ENCODE measurements at regions not wholly inside any gene's neighbourhood (a gene's known extent, or its start where the extent isn't known, plus 50 kb on each side); places are given as distances from the start of the nearest gene placed in this dataset.

DNA sequence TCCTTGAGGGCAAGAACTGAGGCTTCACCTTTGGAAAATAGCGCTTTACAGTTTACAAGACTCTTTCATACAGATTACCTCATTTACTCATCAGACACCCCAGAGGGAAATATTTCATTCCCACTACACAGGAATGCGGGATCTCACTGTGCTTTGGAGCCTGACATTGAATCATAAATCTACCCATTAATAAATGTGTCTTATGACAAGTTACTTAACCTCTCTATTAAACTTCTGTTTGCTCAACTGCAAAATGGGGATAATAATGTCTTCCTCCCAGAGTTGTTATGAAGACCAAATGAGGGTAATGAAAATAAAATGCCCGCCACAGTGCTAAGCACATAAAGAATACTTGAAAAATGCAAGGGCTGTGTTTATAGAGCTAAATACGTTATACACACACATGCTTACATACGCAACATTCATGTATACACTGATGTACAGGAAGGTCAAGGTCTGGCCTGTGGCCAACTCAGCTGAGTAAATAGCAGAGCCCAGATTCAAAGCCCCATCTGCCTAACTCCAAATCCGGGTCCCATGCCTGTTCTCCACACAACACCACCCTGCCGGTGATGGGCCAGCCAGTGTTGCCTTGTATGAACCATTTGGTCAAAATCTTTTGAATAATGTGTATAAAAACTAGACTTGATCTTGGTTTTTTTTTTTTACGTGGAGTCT is 56.6 kb upstream of the CALM2 start:
- DNase-seq (ENCODE audit: extremely low read depth, low read depth) = no peak
- no peak for TF ChIP-seq CTCF (IDR thresholded peaks at IDR 0.05; ENCODE audit: low read depth, low read length, missing control alignments)
- no peak overlapping the region for H3K4me3 ChIP-seq (replicated peaks; ENCODE audit: low read depth, low read length)

DNA sequence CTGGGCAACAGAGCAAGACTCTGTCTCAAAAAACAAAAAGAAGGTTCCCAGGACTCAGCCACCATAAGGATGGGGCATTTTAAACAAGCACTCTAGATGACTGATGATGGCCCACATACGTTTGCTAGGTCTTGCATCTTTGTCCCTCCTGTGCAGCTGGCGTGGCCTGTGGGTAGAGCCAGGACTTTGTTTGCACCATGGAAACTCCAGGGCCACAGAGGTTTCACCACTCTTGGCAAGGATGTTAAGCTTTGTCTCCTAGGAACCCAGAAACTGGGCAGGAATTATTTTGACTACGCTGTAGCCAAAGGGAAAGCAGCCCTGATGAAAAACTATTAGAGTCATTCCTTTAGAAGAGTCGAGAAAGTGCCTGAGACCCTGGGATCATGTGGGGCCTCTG is 54.1 kb upstream of the CALM2 start:
- DNase-seq (ENCODE audit: extremely low read depth, low read depth) = no peak
- H3K4me3 ChIP-seq (replicated peaks; ENCODE audit: low read depth, low read length) = no peak overlapping the region
- TF ChIP-seq CTCF (IDR thresholded peaks at IDR 0.05; ENCODE audit: low read depth, low read length, missing control alignments) = no peak

DNA sequence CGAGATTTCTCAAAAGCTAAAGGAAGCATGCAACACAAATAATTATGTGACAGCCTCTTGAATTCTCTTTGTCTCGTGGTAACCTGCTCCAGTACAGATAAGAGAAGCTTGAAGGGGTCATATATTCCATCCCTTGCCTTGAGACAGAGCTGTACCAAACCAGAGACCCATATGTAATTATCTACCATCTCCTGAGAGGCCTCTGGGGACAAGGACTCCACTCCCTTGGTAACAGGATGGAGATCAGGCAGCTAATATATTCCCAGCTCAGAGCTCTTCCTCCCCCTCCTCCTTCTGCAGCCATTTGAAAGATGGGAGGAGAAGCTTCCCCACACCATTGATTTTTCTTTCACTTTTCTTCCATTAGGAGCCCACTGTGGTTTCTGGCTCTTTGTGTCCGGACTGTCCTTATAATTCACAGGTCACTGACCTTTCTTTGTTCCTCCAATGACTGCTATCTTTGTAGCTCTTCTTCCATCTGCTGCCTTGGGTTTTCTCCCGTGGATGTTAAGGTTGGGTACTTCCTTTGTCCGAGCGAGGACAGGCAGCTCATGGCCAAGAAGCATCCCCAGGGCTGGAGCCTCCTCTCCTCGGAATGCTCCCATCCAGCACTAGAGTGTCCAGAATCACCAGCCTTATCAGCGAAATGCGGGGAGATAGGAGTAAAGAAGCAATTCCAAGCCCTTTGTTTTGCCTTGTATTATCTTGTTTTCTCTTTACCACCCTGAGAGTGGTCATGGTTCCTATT is 51.4 kb upstream of the CALM2 start:
- TF ChIP-seq CTCF (IDR thresholded peaks at IDR 0.05; ENCODE audit: low read depth, low read length, missing control alignments) = no peak
- no peak for DNase-seq (ENCODE audit: extremely low read depth, low read depth)
- H3K4me3 ChIP-seq (replicated peaks; ENCODE audit: low read depth, low read length) = no peak overlapping the region

DNA sequence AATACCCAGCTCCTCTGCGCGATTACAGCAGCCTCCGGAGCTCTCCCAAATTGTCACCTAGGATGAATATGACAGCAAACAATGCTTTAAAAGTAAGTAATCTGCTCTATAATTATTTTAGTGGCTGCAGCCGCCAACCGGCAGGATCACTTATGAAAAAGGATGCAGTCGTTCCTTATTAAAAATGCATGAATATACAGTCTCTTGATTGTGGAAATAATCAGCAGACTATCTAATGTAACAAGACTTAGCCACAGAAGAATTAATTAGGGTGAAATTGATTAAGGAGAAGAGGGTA is 50.6 kb upstream of the CALM2 start:
- no peak overlapping the region for H3K4me3 ChIP-seq (replicated peaks; ENCODE audit: low read depth, low read length)
- DNase-seq (ENCODE audit: extremely low read depth, low read depth) = no peak
- no peak for TF ChIP-seq CTCF (IDR thresholded peaks at IDR 0.05; ENCODE audit: low read depth, low read length, missing control alignments)

- no peak for DNase-seq (ENCODE audit: extremely low read depth, low read depth)
- no peak for TF ChIP-seq CTCF (IDR thresholded peaks at IDR 0.05; ENCODE audit: low read depth, low read length, missing control alignments)
- no peak overlapping the region for H3K4me3 ChIP-seq (replicated peaks; ENCODE audit: low read depth, low read length)
Measured at GRCh38 chr2:47226132-47226922, 50.0 kb upstream of the CALM2 start.
